GM23338 (cell line): ENCODE measurements at regions not wholly inside any gene's neighbourhood (a gene's known extent, or its start where the extent isn't known, plus 50 kb on each side); places are given as distances from the start of the nearest gene placed in this dataset.

Source experiments
- CREB1 ChIP-seq: fragments of 250-450 bp; sonication (Bioruptor Pico); IDR thresholded peaks from 2 replicates; pipeline ENCODE4 v1.5.0; 2020; ENCODE audit warnings: low read depth, mild to moderate bottlenecking, moderate library complexity
- CTCF ChIP-seq, 2 experiments: fragments of 200-600 bp in 1 of 2; sonication (generic) in 1 of 2; conservative IDR thresholded peaks; 2 replicates each; pipeline versions ENCODE4 v1.5.1 to v1.6.1; 2016 to 2017; ENCODE audit warnings: antibody characterized with exemption in 2 of 2, low read depth in 2 of 2, mild to moderate bottlenecking in 2 of 2, moderate library complexity in 1 of 2
- ETS1 ChIP-seq: IDR thresholded peaks from 2 replicates; pipeline ENCODE4 v1.6.1; 2016; ENCODE audit warnings: antibody characterized with exemption
- EZH2 ChIP-seq: fragments of 200-600 bp; sonication (generic); IDR thresholded peaks from one replicate; pipeline ENCODE4 v1.8.0; 2017; ENCODE audit warnings: antibody characterized with exemption, mild to moderate bottlenecking, low read depth; ENCODE audit not compliant: unreplicated experiment
- EZH2phosphoT487 ChIP-seq: fragments of 200-600 bp; sonication (generic); IDR thresholded peaks from one replicate; pipeline ENCODE4 v1.8.1; 2018; ENCODE audit warnings: antibody characterized with exemption; ENCODE audit not compliant: unreplicated experiment
- JUNB ChIP-seq: IDR thresholded peaks from one replicate; pipeline ENCODE4 v1.6.1; 2016; ENCODE audit warnings: antibody characterized with exemption; ENCODE audit not compliant: unreplicated experiment
- NANOG ChIP-seq: IDR thresholded peaks from 2 replicates; pipeline ENCODE4 v1.6.1; 2016; ENCODE audit warnings: antibody characterized with exemption, borderline replicate concordance
- POLR2AphosphoS5 ChIP-seq: IDR thresholded peaks from 2 replicates; pipeline ENCODE4 v1.6.1; 2016; ENCODE audit warnings: antibody characterized with exemption, low read depth
- REST ChIP-seq: IDR thresholded peaks from one replicate; pipeline ENCODE4 v1.6.1; 2018; ENCODE audit warnings: antibody characterized with exemption; ENCODE audit not compliant: unreplicated experiment
- STAT1 ChIP-seq: IDR thresholded peaks from one replicate; pipeline ENCODE4 v1.6.1; 2016; ENCODE audit warnings: antibody characterized with exemption; ENCODE audit not compliant: unreplicated experiment
- ZNF114 ChIP-seq: fragments of 250-450 bp; sonication (Bioruptor Pico); IDR thresholded peaks from 2 replicates; pipeline ENCODE4 v1.5.0; 2020; ENCODE audit warnings: mild to moderate bottlenecking, moderate library complexity
- ZNF331 ChIP-seq: fragments of 250-450 bp; sonication (Bioruptor Pico); IDR thresholded peaks from 2 replicates; pipeline ENCODE4 v1.5.0; 2020; ENCODE audit warnings: low read depth, mild to moderate bottlenecking, moderate library complexity
- ZNF462 ChIP-seq: fragments of 250-450 bp; sonication (Bioruptor Pico); IDR thresholded peaks from 2 replicates; pipeline ENCODE4 v1.5.0; 2020; ENCODE audit warnings: mild to moderate bottlenecking, moderate library complexity

- TF ChIP-seq EZH2 = no peak
- TF ChIP-seq POLR2AphosphoS5 = no peak
- no peak for TF ChIP-seq CTCF (conservative IDR thresholded peaks at IDR 0.05; ENCODE audit: low read depth in 2 of 2)
- no peak for TF ChIP-seq CREB1
- TF ChIP-seq JUNB = no peak
- no peak for TF ChIP-seq REST
- no peak for TF ChIP-seq STAT1
- no peak for TF ChIP-seq ETS1
- TF ChIP-seq EZH2phosphoT487 = no peak
- TF ChIP-seq NANOG = no peak
- no peak for TF ChIP-seq ZNF114
- no peak for TF ChIP-seq ZNF331 (CRISPR knock-in tag)
- no peak for TF ChIP-seq ZNF462 (CRISPR knock-in tag)
Observed at GRCh38 chr2:129456691-129457090, 522.8 kb upstream of the RAB6C start.
